NB4 (cell line): ENCODE measurements at regions not wholly inside any gene's neighbourhood (a gene's known extent, or its start where the extent isn't known, plus 50 kb on each side); places are given as distances from the start of the nearest gene placed in this dataset.
"Not testable (repeated sequence)": the region's sequence is repeated elsewhere in the genome, so short reads cannot be mapped to it uniquely, and the experiment has no call there.

Experiments used
- DNase-seq: peaks from one replicate; pipeline ENCODE4 v3.0.0; 2010; ENCODE audit warnings: low read depth
- H3K4me3 ChIP-seq: one replicate; pipeline ENCODE4 v1.5.1; 2011; ENCODE audit warnings: mild to moderate bottlenecking, low read depth, low read length, moderate library complexity
- CTCF ChIP-seq: IDR thresholded peaks from one replicate; pipeline ENCODE4 v1.5.1; 2012; ENCODE audit warnings: low read depth, low read length
- MAX ChIP-seq: IDR thresholded peaks from 2 replicates; pipeline ENCODE4 v1.6.1; 2011; ENCODE audit warnings: low read depth, low read length
- MYC ChIP-seq: IDR thresholded peaks from 2 replicates; pipeline ENCODE4 v1.6.1; 2011; ENCODE audit warnings: low read depth, low read length
- POLR2A ChIP-seq: IDR thresholded peaks from 2 replicates; pipeline ENCODE4 v1.6.1; 2011; ENCODE audit warnings: mild to moderate bottlenecking; ENCODE audit not compliant: insufficient read length; ENCODE audit errors: extremely low read depth

- peak; percentile 0 for DNase-seq
- no peak overlapping the region for H3K4me3 ChIP-seq
Measured at GRCh38 chrX:18036394-18036793, 175.3 kb upstream of the RAI2 start.

GRCh38 chrX:18034945-18035344 lies 173.8 kb upstream of the RAI2 start:
- DNase-seq = no peak
- TF ChIP-seq POLR2A (no peak), CTCF (no peak), MYC (no peak), MAX (no peak)
- no peak overlapping the region for H3K4me3 ChIP-seq

More at GRCh38 chrX:18036394-18036793, 175.3 kb upstream of the RAI2 start:
- TF ChIP-seq MYC (no peak), CTCF (no peak), MAX (no peak), POLR2A (no peak)

GRCh38 chrX:18034504-18034903 lies 173.4 kb upstream of the RAI2 start:
- TF ChIP-seq CTCF (no peak), POLR2A (no peak)
- DNase-seq = no peak
- H3K4me3 ChIP-seq = no peak overlapping the region

GRCh38 chrX:18032486-18033221 lies 171.6 kb upstream of the RAI2 start:
- no peak for DNase-seq
- TF ChIP-seq POLR2A (no peak), MYC (no peak), CTCF (no peak), MAX (no peak)
- no peak overlapping the region for H3K4me3 ChIP-seq

- no peak overlapping the region for H3K4me3 ChIP-seq
- no peak for DNase-seq
- no peak for TF ChIP-seq MAX
- TF ChIP-seq POLR2A = no peak
- TF ChIP-seq CTCF = no peak
- no peak for TF ChIP-seq MYC
Measured at GRCh38 chrX:18031726-18032375, 170.8 kb upstream of the RAI2 start.

- not testable (repeated sequence) for H3K4me3 ChIP-seq
- DNase-seq = peak; percentile 37
Measured at GRCh38 chrX:18030656-18031055, 169.6 kb upstream of the RAI2 start.
